GM23338 (cell line): ENCODE measurements at regions not wholly inside any gene's neighbourhood (a gene's known extent, or its start where the extent isn't known, plus 50 kb on each side); places are given as distances from the start of the nearest gene placed in this dataset.

Experiments used
- CREB1 ChIP-seq: fragments of 250-450 bp; sonication (Bioruptor Pico); IDR thresholded peaks from 2 replicates; pipeline ENCODE4 v1.5.0; 2020; ENCODE audit warnings: low read depth, mild to moderate bottlenecking, moderate library complexity
- CTCF ChIP-seq, 2 experiments: fragments of 200-600 bp in 1 of 2; sonication (generic) in 1 of 2; conservative IDR thresholded peaks; 2 replicates each; pipeline versions ENCODE4 v1.5.1 to v1.6.1; 2016 to 2017; ENCODE audit warnings: antibody characterized with exemption in 2 of 2, low read depth in 2 of 2, mild to moderate bottlenecking in 2 of 2, moderate library complexity in 1 of 2
- EZH2 ChIP-seq: fragments of 200-600 bp; sonication (generic); IDR thresholded peaks from one replicate; pipeline ENCODE4 v1.8.0; 2017; ENCODE audit warnings: antibody characterized with exemption, mild to moderate bottlenecking, low read depth; ENCODE audit not compliant: unreplicated experiment
- EZH2phosphoT487 ChIP-seq: fragments of 200-600 bp; sonication (generic); IDR thresholded peaks from one replicate; pipeline ENCODE4 v1.8.1; 2018; ENCODE audit warnings: antibody characterized with exemption; ENCODE audit not compliant: unreplicated experiment
- JUNB ChIP-seq: IDR thresholded peaks from one replicate; pipeline ENCODE4 v1.6.1; 2016; ENCODE audit warnings: antibody characterized with exemption; ENCODE audit not compliant: unreplicated experiment
- NANOG ChIP-seq: IDR thresholded peaks from 2 replicates; pipeline ENCODE4 v1.6.1; 2016; ENCODE audit warnings: antibody characterized with exemption, borderline replicate concordance
- POLR2AphosphoS5 ChIP-seq: IDR thresholded peaks from 2 replicates; pipeline ENCODE4 v1.6.1; 2016; ENCODE audit warnings: antibody characterized with exemption, low read depth
- REST ChIP-seq: IDR thresholded peaks from one replicate; pipeline ENCODE4 v1.6.1; 2018; ENCODE audit warnings: antibody characterized with exemption; ENCODE audit not compliant: unreplicated experiment
- STAT1 ChIP-seq: IDR thresholded peaks from one replicate; pipeline ENCODE4 v1.6.1; 2016; ENCODE audit warnings: antibody characterized with exemption; ENCODE audit not compliant: unreplicated experiment
- ZNF114 ChIP-seq: fragments of 250-450 bp; sonication (Bioruptor Pico); IDR thresholded peaks from 2 replicates; pipeline ENCODE4 v1.5.0; 2020; ENCODE audit warnings: mild to moderate bottlenecking, moderate library complexity
- ZNF331 ChIP-seq: fragments of 250-450 bp; sonication (Bioruptor Pico); IDR thresholded peaks from 2 replicates; pipeline ENCODE4 v1.5.0; 2020; ENCODE audit warnings: low read depth, mild to moderate bottlenecking, moderate library complexity
- TF ChIP-seq, protein P1 (sequence below): IDR thresholded peaks from 2 replicates; pipeline ENCODE4 v1.6.1; 2016; ENCODE audit warnings: antibody characterized with exemption

GRCh38 chr10:54904833-54905232, 103.8 kb upstream of the PCDH15 start:
- TF ChIP-seq STAT1 (no peak), CTCF (conservative IDR thresholded peaks at IDR 0.05; ENCODE audit: low read depth in 2 of 2) (no peak), EZH2 (no peak), POLR2AphosphoS5 (no peak), EZH2phosphoT487 (no peak), CREB1 (CRISPR knock-in tag) (no peak), REST (no peak), NANOG (no peak), JUNB (no peak), ZNF331 (CRISPR knock-in tag) (no peak), ZNF114 (CRISPR knock-in tag) (no peak)
- TF ChIP-seq, protein P1, sequence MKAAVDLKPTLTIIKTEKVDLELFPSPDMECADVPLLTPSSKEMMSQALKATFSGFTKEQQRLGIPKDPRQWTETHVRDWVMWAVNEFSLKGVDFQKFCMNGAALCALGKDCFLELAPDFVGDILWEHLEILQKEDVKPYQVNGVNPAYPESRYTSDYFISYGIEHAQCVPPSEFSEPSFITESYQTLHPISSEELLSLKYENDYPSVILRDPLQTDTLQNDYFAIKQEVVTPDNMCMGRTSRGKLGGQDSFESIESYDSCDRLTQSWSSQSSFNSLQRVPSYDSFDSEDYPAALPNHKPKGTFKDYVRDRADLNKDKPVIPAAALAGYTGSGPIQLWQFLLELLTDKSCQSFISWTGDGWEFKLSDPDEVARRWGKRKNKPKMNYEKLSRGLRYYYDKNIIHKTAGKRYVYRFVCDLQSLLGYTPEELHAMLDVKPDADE: no peak
